Mucosa of stomach (tissue), 1 donor: ENCODE measurements at regions not wholly inside any gene's neighbourhood (a gene's known extent, or its start where the extent isn't known, plus 50 kb on each side); places are given as distances from the start of the nearest gene placed in this dataset.

ENCODE experiments used
- H3K27me3 ChIP-seq: one replicate; pipeline ENCODE4 v1.7.0; 2013; ENCODE audit warnings: mild to moderate bottlenecking, low read length; ENCODE audit not compliant: control insufficient read depth, insufficient read depth
- H3K36me3 ChIP-seq: one replicate; pipeline ENCODE4 v1.7.0; 2013; ENCODE audit warnings: low read length; ENCODE audit not compliant: control insufficient read depth, insufficient read depth
- H3K4me1 ChIP-seq: one replicate; pipeline ENCODE4 v1.7.0; 2013; ENCODE audit warnings: mild to moderate bottlenecking, low read length; ENCODE audit not compliant: control insufficient read depth, insufficient read depth
- H3K4me3 ChIP-seq: one replicate; pipeline ENCODE4 v1.7.0; 2013; ENCODE audit warnings: low read length
- H3K9ac ChIP-seq: one replicate; pipeline ENCODE4 v1.7.0; 2013; ENCODE audit warnings: mild to moderate bottlenecking, low read length, moderate library complexity
- H3K9me3 ChIP-seq: one replicate; pipeline ENCODE4 v1.7.0; 2013; ENCODE audit warnings: mild to moderate bottlenecking, low read length, moderate library complexity; ENCODE audit not compliant: control insufficient read depth
- donor health status: Pancreatic carcinoma.

DNA sequence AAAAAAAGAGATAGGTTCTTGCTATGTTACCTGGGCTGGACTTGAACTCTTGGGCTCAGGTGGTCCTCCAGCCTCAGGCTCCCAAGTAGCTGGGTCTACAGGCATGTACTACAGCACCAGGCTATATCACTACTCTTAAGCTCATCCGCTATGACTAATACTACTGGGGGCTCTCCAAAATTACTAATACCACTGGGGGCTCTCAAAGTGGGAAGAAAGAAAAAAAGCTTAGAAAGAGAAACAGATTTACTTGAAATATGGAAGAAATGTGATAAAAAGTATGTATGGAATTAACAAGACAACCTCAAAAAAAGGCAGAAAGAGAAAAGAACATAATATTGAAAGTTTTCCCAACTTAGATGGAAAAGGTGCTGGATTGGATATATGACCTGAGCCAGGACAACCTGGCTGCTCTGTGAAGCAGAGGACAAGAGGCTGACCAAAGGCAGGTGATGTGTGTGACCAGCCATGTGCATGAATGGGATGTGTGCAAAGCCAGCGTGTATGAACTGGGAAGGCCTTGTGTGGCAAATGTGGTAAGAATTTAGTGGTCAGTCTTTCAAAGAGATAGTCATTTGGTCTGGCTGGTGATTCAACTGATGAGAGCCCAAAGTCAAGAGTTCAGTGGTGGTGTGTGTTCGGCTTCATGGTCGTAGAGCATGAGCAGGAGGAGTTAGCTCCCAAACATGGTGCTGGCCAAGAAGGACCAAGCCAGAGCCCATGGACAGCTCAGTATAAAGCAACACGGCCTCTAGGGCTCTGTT is 232.4 kb upstream of the KLF14 start:
- H3K27me3 ChIP-seq, result no peaks in the 10 kb centered on the region
- H3K9me3 ChIP-seq, result no peaks in the 10 kb centered on the region
- H3K4me1 ChIP-seq, result peaks cover 4% of the 10 kb centered on the region
- no peak overlapping the region for H3K9ac ChIP-seq
- no peaks in the 10 kb centered on the region for H3K36me3 ChIP-seq
- no peak overlapping the region for H3K4me3 ChIP-seq

- H3K4me3 ChIP-seq, result no peak overlapping the region
These were observed 236.2 kb upstream of the KLF14 start for GRCh38 chr7:130970196-130970595.

DNA sequence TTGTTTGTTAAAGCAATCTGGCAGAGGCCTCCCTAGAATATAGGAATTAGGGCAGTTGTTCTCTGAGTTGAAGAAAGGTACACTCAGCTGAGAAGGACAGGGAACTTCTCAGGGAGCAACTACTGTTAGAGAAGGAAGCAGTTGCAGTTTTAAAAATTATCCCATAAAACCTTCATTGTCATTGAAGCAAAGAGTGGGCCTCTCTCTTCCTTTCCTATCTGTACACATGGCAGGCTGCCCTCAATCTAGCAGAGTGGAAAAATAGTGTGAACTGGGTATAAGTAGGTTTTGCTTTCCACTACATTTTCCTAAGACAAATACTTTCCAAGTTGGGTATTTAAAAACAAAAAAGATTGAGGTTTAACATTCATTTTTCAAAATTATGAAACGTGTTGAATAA is 236.7 kb upstream of the KLF14 start:
- Histone ChIP-seq H3K27me3 (no peaks in the 10 kb centered on the region), H3K9ac (no peak overlapping the region), H3K4me3 (no peak overlapping the region), H3K36me3 (no peaks in the 10 kb centered on the region), H3K9me3 (no peaks in the 10 kb centered on the region), H3K4me1 (no peaks in the 10 kb centered on the region)

More at GRCh38 chr7:130970196-130970595, 236.2 kb upstream of the KLF14 start:
- no peak overlapping the region for H3K9ac ChIP-seq
- no peaks in the 10 kb centered on the region for H3K9me3 ChIP-seq
- H3K36me3 ChIP-seq, result no peaks in the 10 kb centered on the region
- H3K4me1 ChIP-seq, result no peaks in the 10 kb centered on the region
- no peaks in the 10 kb centered on the region for H3K27me3 ChIP-seq

DNA sequence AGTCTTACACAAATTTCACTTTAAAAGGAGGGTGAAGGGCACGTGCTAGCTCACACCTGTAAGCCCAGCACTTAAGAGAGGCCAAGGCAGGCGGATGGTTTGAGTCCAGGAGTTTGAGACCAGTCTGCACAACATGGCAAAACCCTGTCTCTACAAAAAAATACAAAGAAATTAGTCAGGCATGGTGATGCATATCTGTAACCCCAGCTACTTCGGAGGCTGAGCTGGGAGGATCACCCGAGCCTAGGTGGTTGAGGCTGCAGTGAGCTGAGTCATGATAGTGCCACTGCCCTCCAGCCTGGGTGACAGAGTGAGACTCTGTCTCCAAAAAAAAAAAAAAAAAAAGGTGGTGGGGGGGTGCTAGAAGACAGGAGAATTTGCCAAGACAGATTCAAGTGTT is 237.3 kb upstream of the KLF14 start:
- H3K27me3 ChIP-seq, result no peaks in the 10 kb centered on the region
- H3K9me3 ChIP-seq, result no peaks in the 10 kb centered on the region
- H3K4me3 ChIP-seq, result no peak overlapping the region
- no peaks in the 10 kb centered on the region for H3K36me3 ChIP-seq
- H3K4me1 ChIP-seq, result no peaks in the 10 kb centered on the region
- no peak overlapping the region for H3K9ac ChIP-seq

DNA sequence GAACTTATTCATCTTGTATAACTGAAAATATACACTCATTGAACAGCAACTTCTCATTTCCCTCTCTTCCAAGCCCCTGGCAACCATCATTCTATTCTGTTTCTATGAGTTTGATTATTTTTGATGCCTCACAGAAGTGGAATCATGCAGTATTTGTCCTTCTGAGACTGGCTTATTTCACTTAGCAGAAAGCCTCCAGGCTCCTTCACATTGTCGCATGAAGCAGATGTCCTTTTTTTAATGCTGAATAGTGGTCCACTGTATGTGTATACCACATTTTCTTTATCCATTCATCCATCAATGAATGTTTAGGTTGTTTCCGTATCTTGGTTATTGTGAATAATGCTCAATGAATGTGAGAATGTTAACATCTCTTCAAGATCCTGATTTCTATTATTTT is 238.2 kb upstream of the KLF14 start:
- H3K9ac ChIP-seq, result no peak overlapping the region
- H3K27me3 ChIP-seq, result no peaks in the 10 kb centered on the region
- no peaks in the 10 kb centered on the region for H3K4me1 ChIP-seq
- H3K36me3 ChIP-seq, result no peaks in the 10 kb centered on the region
- no peak overlapping the region for H3K4me3 ChIP-seq
- H3K9me3 ChIP-seq, result no peaks in the 10 kb centered on the region

DNA sequence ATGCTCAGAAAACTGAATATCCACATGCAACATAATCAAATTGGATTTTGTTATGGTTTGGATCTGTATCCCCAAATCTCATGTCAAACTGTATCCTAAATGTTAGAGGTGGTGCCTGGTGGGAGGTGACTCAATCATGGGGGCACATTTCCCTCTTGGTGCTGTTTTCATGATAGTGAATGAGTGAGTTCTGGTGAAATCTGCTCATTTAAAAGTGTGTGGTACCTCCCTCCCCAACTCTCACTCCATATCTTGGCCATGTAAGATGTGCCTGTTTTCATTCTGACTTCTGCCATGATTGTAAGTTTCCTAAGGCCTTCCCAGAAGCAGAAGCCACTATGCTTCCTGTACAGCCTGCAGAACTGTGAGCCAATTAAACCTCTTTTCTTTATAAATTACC is 239.6 kb upstream of the KLF14 start:
- H3K9me3 ChIP-seq, result no peaks in the 10 kb centered on the region
- no peak overlapping the region for H3K4me3 ChIP-seq
- H3K36me3 ChIP-seq, result no peaks in the 10 kb centered on the region
- no peak overlapping the region for H3K9ac ChIP-seq
- H3K4me1 ChIP-seq, result no peaks in the 10 kb centered on the region
- no peaks in the 10 kb centered on the region for H3K27me3 ChIP-seq

DNA sequence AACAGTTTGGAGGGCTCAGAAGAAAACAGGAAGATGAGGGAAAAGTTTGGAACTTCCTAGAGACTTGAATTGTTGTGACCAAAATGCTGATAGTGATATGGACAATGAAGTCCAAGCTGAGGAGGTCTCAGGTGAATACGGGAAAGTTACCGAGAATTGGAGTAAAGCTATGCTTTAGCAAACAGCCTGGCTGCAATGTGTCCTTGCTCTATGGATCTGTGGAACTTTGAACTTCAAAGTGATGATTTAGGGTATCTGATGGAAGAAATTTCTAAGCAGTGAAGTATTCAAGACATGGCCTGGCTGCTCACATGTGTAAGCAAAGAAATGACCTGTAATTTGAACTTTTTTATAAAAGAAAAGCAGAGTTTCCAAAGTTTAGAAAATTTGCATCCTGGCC is 240.2 kb upstream of the KLF14 start:
- Histone ChIP-seq H3K27me3 (no peaks in the 10 kb centered on the region), H3K36me3 (no peaks in the 10 kb centered on the region), H3K4me1 (no peaks in the 10 kb centered on the region), H3K9ac (no peak overlapping the region), H3K4me3 (no peak overlapping the region), H3K9me3 (no peaks in the 10 kb centered on the region)

GRCh38 chr7:130974794-130975193 is 240.8 kb upstream of the KLF14 start:
- Histone ChIP-seq H3K4me1 (no peaks in the 10 kb centered on the region), H3K27me3 (no peaks in the 10 kb centered on the region), H3K36me3 (no peaks in the 10 kb centered on the region), H3K4me3 (no peak overlapping the region), H3K9ac (no peak overlapping the region), H3K9me3 (no peaks in the 10 kb centered on the region)

- Histone ChIP-seq H3K36me3 (no peaks in the 10 kb centered on the region), H3K9ac (no peak overlapping the region), H3K4me1 (no peaks in the 10 kb centered on the region), H3K27me3 (no peaks in the 10 kb centered on the region), H3K9me3 (no peaks in the 10 kb centered on the region), H3K4me3 (no peak overlapping the region)
These were observed 241.7 kb upstream of the KLF14 start for GRCh38 chr7:130975731-130976130.

GRCh38 chr7:130982160-130982638 is 248.2 kb upstream of the KLF14 start:
- no peaks in the 10 kb centered on the region for H3K27me3 ChIP-seq
- peaks cover 33% of the 10 kb centered on the region for H3K4me1 ChIP-seq
- no peaks in the 10 kb centered on the region for H3K36me3 ChIP-seq
- H3K9ac ChIP-seq, result no peak overlapping the region
- no peak overlapping the region for H3K4me3 ChIP-seq
- no peaks in the 10 kb centered on the region for H3K9me3 ChIP-seq

DNA sequence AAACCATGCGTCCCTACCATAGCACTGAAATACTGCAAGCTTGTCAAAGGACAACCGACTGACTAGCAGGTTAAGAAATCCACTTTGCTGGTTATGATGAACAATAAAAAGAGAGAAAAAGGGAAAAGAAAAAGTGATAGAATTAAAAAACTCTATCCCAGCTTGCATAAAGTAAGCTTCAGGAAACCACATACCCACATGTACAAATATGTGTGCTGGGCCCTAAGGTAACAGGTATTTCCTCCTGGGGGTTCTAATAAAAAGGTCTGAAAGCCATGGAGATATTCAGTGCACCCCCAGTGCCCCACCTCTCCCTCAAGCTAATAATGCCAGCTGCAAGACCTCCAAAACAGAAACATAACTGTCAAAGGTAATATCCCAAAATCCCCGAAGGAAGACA is 248.6 kb upstream of the KLF14 start:
- Histone ChIP-seq H3K4me1 (peaks cover 33% of the 10 kb centered on the region), H3K9ac (no peak overlapping the region), H3K27me3 (no peaks in the 10 kb centered on the region), H3K36me3 (no peaks in the 10 kb centered on the region), H3K9me3 (no peaks in the 10 kb centered on the region), H3K4me3 (no peak overlapping the region)

DNA sequence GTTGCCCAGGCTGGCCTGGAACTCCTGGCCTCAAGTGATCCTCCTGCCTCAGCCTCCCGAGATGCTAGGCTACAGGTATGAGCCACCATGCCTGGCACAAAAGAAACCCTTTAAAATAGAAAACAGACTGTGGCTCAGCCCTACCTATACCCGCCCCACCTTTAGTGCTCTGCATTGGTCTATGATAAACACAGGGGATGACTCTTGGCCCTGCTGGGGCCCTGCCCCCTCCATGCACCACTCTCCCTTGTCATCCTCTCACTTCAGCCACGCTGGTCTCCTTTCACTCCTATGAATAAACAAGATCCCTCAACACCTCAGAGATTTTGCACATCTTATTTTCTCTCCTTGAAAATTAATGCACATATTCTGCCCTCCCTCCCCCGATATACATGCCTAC is 251.4 kb upstream of the KLF14 start:
- Histone ChIP-seq H3K4me1 (peaks cover 41% of the 10 kb centered on the region), H3K27me3 (no peaks in the 10 kb centered on the region), H3K9ac (no peak overlapping the region), H3K36me3 (no peaks in the 10 kb centered on the region), H3K4me3 (no peak overlapping the region), H3K9me3 (no peaks in the 10 kb centered on the region)

GRCh38 chr7:130986261-130986690 is 252.3 kb upstream of the KLF14 start:
- no peaks in the 10 kb centered on the region for H3K36me3 ChIP-seq
- no peak overlapping the region for H3K4me3 ChIP-seq
- no peaks in the 10 kb centered on the region for H3K27me3 ChIP-seq
- H3K9me3 ChIP-seq, result no peaks in the 10 kb centered on the region
- no peak overlapping the region for H3K9ac ChIP-seq
- peaks cover 46% of the 10 kb centered on the region for H3K4me1 ChIP-seq
